NOMO-1 treated with dmso at 0.1 percent for 144 hours (cell line): ENCODE measurements at regions not wholly inside any gene's neighbourhood (a gene's known extent, or its start where the extent isn't known, plus 50 kb on each side); places are given as distances from the start of the nearest gene placed in this dataset.
A peak's percentile ranks its signal among the peaks of the same experiment; 100 is the strongest.

Experiments used
- DNase-seq: peaks from one replicate; lab custom pipeline; 2025; ENCODE audit not compliant: unreplicated experiment; lab: John Stamatoyannopoulos, UW

GRCh38 chr2:126774290-126774689, 118.3 kb downstream of the GYPC start:
- DNase-seq, result no peak

GRCh38 chr2:126774761-126775160, 118.8 kb downstream of the GYPC start:
- no peak for DNase-seq

GRCh38 chr2:126775300-126775985, 119.5 kb downstream of the GYPC start:
- DNase-seq, result no peak

- DNase-seq, result no peak
Observed at GRCh38 chr2:126776255-126776654, 120.3 kb downstream of the GYPC start.

GRCh38 chr2:126776692-126777619, 121.0 kb downstream of the GYPC start:
- DNase-seq, result peak; percentile 65

- no peak for DNase-seq
Observed at GRCh38 chr2:126777620-126777978, 121.1 kb upstream of the TEX51 start.

GRCh38 chr2:126778561-126779501, 119.9 kb upstream of the TEX51 start:
- no peak for DNase-seq

GRCh38 chr2:126781206-126781605, 117.5 kb upstream of the TEX51 start:
- DNase-seq, result no peak

- no peak for DNase-seq
Observed at GRCh38 chr2:126781806-126782205, 116.9 kb upstream of the TEX51 start.

- no peak for DNase-seq
Observed at GRCh38 chr2:126782648-126783047, 116.0 kb upstream of the TEX51 start.

- DNase-seq, result no peak
Observed at GRCh38 chr2:126783341-126783740, 115.3 kb upstream of the TEX51 start.

- no peak for DNase-seq
Observed at GRCh38 chr2:126784045-126784444, 114.6 kb upstream of the TEX51 start.

GRCh38 chr2:126784621-126785020, 114.1 kb upstream of the TEX51 start:
- no peak for DNase-seq

- DNase-seq, result no peak
Observed at GRCh38 chr2:126785236-126785635, 113.5 kb upstream of the TEX51 start.

GRCh38 chr2:126785862-126786261, 112.8 kb upstream of the TEX51 start:
- DNase-seq, result no peak

- DNase-seq, result no peak
Observed at GRCh38 chr2:126786765-126787164, 111.9 kb upstream of the TEX51 start.

- no peak for DNase-seq
Observed at GRCh38 chr2:126787289-126787688, 111.4 kb upstream of the TEX51 start.

- DNase-seq, result no peak
Observed at GRCh38 chr2:126788113-126788512, 110.6 kb upstream of the TEX51 start.

- DNase-seq, result no peak
Observed at GRCh38 chr2:126788652-126789051, 110.0 kb upstream of the TEX51 start.

GRCh38 chr2:126790987-126791780, 107.5 kb upstream of the TEX51 start:
- DNase-seq, result no peak
